Left hindlimb (tissue), 1 donor: ENCODE measurements at regions not wholly inside any gene's neighbourhood (a gene's known extent, or its start where the extent isn't known, plus 50 kb on each side); places are given as distances from the start of the nearest gene placed in this dataset.
A peak's percentile ranks its signal among the peaks of the same experiment; 100 is the strongest.

Experiments used
- DNase-seq: peaks from one replicate; pipeline ENCODE4 v3.0.0-alpha.2; 2018

DNA sequence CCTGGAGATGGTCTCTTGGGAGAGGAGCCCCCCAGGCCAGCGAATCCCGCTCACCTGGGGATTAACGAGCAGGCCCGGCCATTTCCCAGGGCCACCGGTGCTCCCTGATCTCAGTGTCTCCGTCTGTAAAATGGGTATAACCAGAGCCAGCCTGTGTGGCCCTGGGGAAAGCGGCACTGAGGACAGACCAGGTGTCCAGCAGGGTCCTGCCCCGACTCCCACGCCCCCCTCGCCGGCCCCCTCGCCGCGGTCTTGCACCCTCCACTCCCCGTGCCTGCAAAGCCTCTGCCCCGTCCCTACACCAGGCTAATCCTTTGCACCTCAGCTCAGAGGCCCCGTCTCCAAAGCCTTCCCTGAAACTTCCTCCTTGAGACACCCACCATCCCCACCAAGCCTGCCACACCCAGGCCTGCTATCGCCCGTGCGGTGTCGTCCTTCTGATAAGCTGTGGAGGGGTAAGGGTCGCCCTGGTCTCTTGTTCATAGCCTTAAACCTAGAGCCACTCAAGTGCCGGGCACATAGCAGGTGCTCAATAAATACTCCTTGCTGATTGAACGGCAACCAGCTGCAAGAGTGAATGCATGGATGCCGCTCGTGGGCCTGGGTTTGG is 259.1 kb downstream of the C16orf95 start:
- DNase-seq: no peak

- no peak for DNase-seq
Observed at GRCh38 chr16:87058728-87059250, 258.4 kb downstream of the C16orf95 start.

DNA sequence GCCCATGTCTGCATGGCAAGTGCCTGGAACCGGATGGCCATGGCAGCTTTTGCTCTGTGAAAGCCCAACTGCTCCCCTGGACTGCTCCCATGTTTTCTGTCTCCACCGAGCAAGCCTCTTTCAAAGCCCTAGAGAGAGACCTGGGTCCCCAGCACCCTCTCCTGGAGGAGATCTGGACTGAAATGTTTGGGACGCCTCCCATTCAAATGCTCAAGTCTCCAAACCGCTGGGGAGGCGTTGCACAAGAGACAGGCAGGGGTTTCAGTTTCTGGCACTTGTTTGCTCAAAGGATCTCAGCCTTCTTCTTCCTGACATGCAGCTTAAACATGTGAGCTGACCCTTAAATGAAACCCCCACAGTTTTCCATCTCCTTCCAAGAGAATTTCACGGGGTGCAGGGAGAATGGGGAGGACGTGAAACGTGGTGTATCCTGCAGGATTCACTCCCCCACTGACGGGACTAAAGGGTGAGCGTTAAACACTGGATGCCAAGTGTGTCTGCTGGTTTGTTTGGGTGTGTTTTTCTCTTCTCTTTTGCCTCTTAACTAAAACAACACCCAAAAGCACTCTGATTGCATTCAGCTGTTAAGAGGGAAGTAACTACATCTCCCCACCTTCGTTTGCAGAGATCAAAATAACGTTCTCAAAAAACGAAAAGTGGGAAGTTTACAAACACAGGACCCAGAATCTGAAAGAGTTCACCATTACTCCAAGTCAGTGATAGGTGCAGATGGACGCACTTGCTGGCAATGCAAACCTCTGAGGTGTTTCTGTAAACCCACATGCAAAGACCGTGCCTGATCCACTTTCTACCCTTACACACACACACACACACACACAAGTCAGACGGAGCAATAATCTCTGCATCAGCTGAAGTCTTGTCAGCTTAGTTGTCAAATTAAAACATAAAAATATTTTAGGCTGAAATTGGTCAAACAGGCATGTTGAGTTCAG is 256.9 kb downstream of the C16orf95 start:
- DNase-seq: no peak

DNA sequence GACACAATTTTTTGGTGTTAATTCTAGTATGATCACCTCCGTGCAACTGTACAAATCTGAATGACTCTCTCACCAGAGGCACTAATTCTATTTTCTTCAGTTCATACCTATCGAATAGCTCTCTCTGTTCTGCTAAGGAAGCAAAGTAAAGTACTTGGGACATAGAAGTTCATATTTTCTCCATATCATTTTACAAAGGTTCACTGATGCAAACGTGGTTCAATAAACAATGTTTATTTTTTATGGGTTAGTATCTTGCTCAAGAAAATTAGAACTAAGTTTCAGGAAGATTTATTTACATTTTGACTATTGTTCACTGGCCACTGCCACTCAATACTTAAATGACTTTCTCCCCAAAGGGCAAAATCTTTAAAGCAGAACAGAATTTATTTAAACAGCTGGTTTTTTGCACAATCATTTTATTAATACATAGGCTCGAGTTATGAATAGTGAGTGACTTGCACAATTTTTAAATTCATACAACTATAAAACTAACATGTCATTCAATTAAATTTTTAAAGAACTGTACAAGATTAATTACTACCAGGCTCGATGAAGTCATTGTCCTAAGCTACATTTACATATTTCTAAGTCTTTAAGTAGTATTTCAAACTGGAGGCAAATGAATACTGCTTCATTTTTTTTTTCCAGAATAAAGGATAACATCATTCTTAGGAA is 255.8 kb downstream of the C16orf95 start:
- DNase-seq: no peak

GRCh38 chr16:87062569-87063442 is 254.4 kb downstream of the C16orf95 start:
- peak; percentile 79 for DNase-seq

DNA sequence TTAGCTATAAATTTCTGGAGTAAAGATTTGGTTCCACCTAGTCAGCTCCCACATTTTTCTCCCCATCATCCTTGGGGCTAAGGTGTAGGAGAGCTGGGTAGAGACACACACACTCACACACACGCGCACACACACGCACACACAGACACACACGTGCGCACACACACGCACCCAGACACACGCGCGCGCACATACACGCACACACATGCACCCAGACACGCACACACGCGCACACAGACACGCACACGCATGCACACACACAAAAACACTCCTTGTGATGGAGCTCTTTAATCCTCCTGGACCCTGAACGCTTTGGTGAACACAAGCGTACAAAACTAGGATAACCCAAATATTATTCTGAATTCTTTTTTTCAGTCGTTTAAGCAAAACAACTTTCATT is 253.6 kb downstream of the C16orf95 start:
- no peak for DNase-seq

DNA sequence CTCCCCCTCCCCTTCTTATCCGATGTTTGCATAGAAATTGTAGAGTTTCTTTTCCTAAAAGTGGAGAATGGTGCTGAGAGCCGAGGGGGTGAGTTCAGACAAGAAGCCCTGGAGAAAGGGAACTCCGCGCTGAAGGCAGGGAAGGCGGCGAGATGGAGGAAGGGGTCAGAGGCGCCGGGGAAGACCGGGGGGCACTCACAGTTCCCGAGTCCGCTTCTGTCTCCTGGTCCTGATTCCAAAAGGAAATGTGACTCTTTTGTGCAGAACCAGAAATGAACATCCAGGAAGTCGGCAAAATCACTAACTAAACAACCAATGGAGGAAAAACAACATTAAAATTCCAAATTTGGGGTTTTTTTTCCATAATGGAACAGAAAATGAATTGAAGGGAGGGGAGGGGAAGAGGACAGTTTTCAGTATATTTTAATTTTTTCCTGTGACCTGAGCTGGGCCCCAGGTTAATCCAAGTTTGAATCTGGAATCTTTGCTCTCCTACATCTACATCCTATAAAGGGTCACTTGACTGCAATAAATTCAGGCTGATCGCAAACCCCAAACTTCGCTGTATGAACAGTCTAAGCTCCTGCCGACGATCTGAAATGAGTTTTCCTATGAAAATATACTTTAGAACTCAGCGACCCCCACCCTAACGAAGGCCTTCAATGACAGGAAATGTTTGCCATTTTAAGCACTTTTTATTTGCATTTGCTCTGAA is 252.3 kb downstream of the C16orf95 start:
- no peak for DNase-seq

GRCh38 chr16:87065446-87066132 is 251.6 kb downstream of the C16orf95 start:
- DNase-seq: no peak

- no peak for DNase-seq
Observed at GRCh38 chr16:87066133-87067002, 250.8 kb downstream of the C16orf95 start.

- DNase-seq: no peak
Observed at GRCh38 chr16:87067003-87067556, 250.1 kb downstream of the C16orf95 start.

- no peak for DNase-seq
Observed at GRCh38 chr16:87067836-87068761, 249.1 kb downstream of the C16orf95 start.

- DNase-seq: no peak
Observed at GRCh38 chr16:87068762-87069150, 248.4 kb downstream of the C16orf95 start.

- DNase-seq: no peak
Observed at GRCh38 chr16:87070657-87071056, 246.5 kb downstream of the C16orf95 start.

GRCh38 chr16:87072101-87072500 is 245.1 kb downstream of the C16orf95 start:
- DNase-seq: no peak

DNA sequence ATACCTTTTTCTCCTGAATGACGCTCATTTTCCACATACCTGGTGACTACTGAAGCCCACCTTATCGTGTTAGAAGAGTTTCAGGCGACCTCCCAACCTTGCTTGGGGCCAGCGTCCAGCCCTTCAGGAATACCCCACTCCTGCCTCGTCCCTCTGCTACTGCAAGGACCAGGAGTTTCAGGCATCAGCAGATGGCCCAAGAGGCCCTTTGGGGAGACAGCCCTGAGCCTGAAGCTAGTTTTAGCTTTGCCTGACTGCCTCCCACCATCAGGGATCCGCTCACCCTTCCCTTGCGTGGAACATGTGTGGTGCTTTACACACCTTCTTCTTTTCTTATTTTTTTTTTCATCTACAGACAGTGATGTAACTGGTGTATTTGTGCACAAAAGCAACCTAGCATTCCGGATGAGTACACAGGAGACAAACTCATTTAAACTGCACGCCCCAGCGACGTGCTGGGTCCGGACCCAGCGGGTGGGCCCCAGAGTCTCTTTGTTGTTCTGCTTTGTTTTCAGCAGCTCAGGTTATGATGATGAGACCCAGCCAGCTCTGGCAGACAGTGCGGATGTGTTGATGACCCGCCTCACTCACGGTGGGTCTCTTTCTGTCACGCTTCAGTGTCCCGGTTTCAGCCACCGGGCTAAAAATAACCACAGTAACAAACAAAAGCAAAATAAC is 242.4 kb downstream of the C16orf95 start:
- DNase-seq: no peak

GRCh38 chr16:87075319-87075860 is 241.8 kb downstream of the C16orf95 start:
- DNase-seq: no peak

DNA sequence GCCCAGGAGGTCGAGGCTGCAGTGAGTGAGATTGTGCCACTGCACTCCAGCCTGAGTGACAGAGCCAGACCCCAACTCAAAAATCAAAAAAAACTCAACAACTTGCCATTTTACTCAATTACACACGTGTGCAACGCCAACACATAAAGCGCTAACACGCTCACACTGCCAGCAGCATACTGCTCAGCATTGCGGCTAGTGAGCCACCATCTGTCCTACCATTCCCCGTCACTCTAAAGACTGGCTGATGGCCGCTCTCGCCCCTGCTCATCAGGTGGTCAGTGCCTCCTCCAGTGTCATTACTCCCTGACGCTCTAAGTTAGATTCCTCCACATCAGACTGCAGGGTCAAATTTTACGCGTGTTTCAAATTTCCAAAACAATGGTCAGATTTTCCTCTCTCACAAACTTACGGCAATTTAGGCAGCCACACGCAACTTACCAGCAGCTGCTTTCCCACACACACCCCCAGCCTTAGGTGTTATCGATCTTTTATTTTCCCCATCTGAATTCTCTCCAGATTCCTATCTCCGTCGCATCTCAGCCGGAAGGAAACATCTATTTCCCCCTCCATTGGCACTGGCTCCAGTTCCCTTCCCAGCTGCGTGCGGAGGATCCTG is 240.8 kb downstream of the C16orf95 start:
- DNase-seq: no peak
